SH-SY5Y (cell line): ENCODE measurements at regions not wholly inside any gene's neighbourhood (a gene's known extent, or its start where the extent isn't known, plus 50 kb on each side); places are given as distances from the start of the nearest gene placed in this dataset.

Experiments used
- GATA2 ChIP-seq: IDR thresholded peaks from 2 replicates; pipeline ENCODE4 v1.6.1; 2011; ENCODE audit warnings: mild to moderate bottlenecking, low read depth, low read length
- GATA3 ChIP-seq: IDR thresholded peaks from 2 replicates; pipeline ENCODE4 v1.6.1; 2011; ENCODE audit warnings: low read depth, mild to moderate bottlenecking, low read length, moderate library complexity

GRCh38 chr15:97893967-97894366 is 66.5 kb upstream of the ARRDC4 start:
- no peak for TF ChIP-seq GATA3
- TF ChIP-seq GATA2 = no peak

DNA sequence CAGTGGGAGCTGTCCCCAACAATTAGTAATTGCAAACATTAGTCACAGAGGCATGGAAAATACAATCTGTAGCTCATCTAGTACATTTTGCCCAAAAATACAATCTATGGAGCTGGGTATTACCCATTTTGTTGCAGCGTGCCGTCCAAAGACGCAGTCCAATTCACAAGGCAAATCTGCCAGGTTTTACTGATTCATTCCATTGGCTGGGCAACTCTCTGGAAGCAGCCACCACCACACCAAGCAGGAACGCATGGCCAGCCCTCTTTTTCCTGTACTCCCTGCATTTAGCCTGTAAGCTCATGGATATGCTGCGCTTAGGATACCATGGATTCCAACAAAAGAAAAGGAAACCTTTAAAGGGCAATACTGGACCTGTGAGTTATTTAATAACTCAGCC is 60.5 kb upstream of the ARRDC4 start:
- TF ChIP-seq GATA2 (no peak), GATA3 (no peak)

GRCh38 chr15:97902140-97902780 is 58.2 kb upstream of the ARRDC4 start:
- TF ChIP-seq GATA3 = no peak
- TF ChIP-seq GATA2 = no peak

DNA sequence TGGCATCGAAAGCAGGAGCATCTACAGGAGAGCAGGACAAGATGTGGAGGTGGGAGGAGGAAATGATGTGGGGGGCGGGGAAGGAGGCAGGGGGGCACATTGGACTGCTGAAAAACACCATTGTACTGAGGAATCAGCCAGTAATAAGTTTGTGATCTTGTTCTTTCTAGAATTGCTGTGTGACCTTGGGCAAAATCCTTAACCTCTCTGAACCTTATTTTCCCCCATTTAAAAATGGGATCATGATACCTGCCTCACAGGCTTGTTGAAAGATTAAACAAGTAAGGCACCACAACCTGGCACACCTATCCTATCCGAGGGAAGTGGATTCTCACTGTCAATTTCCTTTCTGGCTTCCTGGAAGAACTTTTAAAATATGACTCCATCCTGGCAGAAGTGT is 56.9 kb upstream of the ARRDC4 start:
- no peak for TF ChIP-seq GATA2
- no peak for TF ChIP-seq GATA3

- TF ChIP-seq GATA3 (no peak), GATA2 (no peak)
These were observed 56.4 kb upstream of the ARRDC4 start for GRCh38 chr15:97903971-97904572.

DNA sequence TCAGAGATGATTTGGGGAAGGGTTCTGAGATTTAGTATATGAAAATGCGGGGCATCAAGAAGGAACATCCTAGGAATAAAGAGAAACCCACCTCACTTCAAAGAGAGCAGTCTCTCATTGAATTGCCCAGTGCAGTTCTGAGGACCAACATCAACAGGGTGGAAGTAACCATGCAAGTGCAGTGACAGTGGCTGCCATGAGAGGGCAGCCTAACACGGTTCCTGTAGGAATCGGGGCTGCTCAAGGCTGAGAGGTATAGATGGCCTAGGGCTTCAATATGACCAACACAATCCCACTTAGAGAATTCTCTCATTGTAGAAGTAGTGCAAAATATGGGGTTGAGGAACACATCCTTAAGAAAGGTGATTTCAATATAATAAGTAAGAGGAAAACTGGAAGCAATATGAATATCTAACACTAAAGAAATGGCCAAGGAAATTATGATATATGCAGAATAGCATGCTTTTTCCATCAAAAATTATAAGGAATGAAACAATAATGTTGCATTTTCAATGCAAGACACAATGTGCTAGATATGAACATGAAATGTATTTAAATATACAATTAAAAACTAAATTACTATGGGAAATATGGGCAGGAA is 51.1 kb upstream of the ARRDC4 start:
- TF ChIP-seq GATA3 = no peak
- TF ChIP-seq GATA2 = no peak
